AG09309 (cell line): ENCODE measurements at regions not wholly inside any gene's neighbourhood (a gene's known extent, or its start where the extent isn't known, plus 50 kb on each side); places are given as distances from the start of the nearest gene placed in this dataset.

Experiments
- DNase-seq: peaks from one replicate; pipeline ENCODE4 v3.0.0-alpha.2; 2010; ENCODE audit warnings: low read depth
- H3K4me3 ChIP-seq: 2 replicates; pipeline ENCODE4 v1.5.1; 2011; ENCODE audit warnings: mild to moderate bottlenecking, low read depth, low read length, moderate library complexity; ENCODE audit not compliant: control insufficient read depth
- CTCF ChIP-seq: IDR thresholded peaks from 2 replicates; pipeline ENCODE4 v1.5.1; 2011; ENCODE audit warnings: mild to moderate bottlenecking, low read depth, low read length, inconsistent platforms; ENCODE audit not compliant: insufficient read depth, control insufficient read depth; ENCODE audit errors: missing control alignments

- no peak for DNase-seq
- TF ChIP-seq CTCF, result no peak
- no peak overlapping the region for H3K4me3 ChIP-seq
Observed at GRCh38 chr15:91699741-91700140, 153.8 kb upstream of the SLCO3A1 start.

- no peak for DNase-seq
- TF ChIP-seq CTCF, result no peak
- H3K4me3 ChIP-seq, result no peak overlapping the region
Observed at GRCh38 chr15:91703274-91703673, 150.2 kb upstream of the SLCO3A1 start.

GRCh38 chr15:91704343-91704742 lies 149.2 kb upstream of the SLCO3A1 start:
- H3K4me3 ChIP-seq, result no peak overlapping the region

GRCh38 chr15:91706322-91707032 lies 147.0 kb upstream of the SLCO3A1 start:
- no peak overlapping the region for H3K4me3 ChIP-seq
- peak; percentile 87 for TF ChIP-seq CTCF
- peak; percentile 11 for DNase-seq

More at GRCh38 chr15:91704343-91704742, 149.2 kb upstream of the SLCO3A1 start:
- no peak for TF ChIP-seq CTCF
- no peak for DNase-seq

GRCh38 chr15:91710080-91710698 lies 143.3 kb upstream of the SLCO3A1 start:
- DNase-seq, result no peak
- TF ChIP-seq CTCF, result no peak
- H3K4me3 ChIP-seq, result no peak overlapping the region

- no peak for DNase-seq
- H3K4me3 ChIP-seq, result no peak overlapping the region
- TF ChIP-seq CTCF, result no peak
Observed at GRCh38 chr15:91711384-91712033, 142.0 kb upstream of the SLCO3A1 start.
